BLaER1 (cell line): ENCODE measurements at regions not wholly inside any gene's neighbourhood (a gene's known extent, or its start where the extent isn't known, plus 50 kb on each side); places are given as distances from the start of the nearest gene placed in this dataset.

Source experiments
- H3K27ac ChIP-seq: shearing (Covaris generic); formaldehyde crosslinking; 2 replicates; pipeline ENCODE4 v1.8.1; 2022
- H3K27me3 ChIP-seq: shearing (Covaris generic); formaldehyde crosslinking; 2 replicates; pipeline ENCODE4 v1.8.1; 2022
- H3K36me3 ChIP-seq: shearing (Covaris generic); formaldehyde crosslinking; 2 replicates; pipeline ENCODE4 v1.8.1; 2022
- H3K4me1 ChIP-seq: shearing (Covaris generic); formaldehyde crosslinking; 2 replicates; pipeline ENCODE4 v1.8.1; 2022
- H3K4me2 ChIP-seq: shearing (Covaris generic); formaldehyde crosslinking; 2 replicates; pipeline ENCODE4 v1.8.1; 2022
- H3K4me3 ChIP-seq: shearing (Covaris generic); formaldehyde crosslinking; 2 replicates; pipeline ENCODE4 v1.8.1; 2022
- H3K9ac ChIP-seq: shearing (Covaris generic); formaldehyde crosslinking; 2 replicates; pipeline ENCODE4 v1.8.1; 2022
- H3K9me3 ChIP-seq: shearing (Covaris generic); formaldehyde crosslinking; 2 replicates; pipeline ENCODE4 v1.8.1; 2022
- H4K20me1 ChIP-seq: shearing (Covaris generic); formaldehyde crosslinking; 2 replicates; pipeline ENCODE4 v1.8.1; 2022
- Cebpa-rat ChIP-seq: shearing (Covaris generic); IDR thresholded peaks from 2 replicates; pipeline ENCODE4 v1.8.1; 2022

DNA sequence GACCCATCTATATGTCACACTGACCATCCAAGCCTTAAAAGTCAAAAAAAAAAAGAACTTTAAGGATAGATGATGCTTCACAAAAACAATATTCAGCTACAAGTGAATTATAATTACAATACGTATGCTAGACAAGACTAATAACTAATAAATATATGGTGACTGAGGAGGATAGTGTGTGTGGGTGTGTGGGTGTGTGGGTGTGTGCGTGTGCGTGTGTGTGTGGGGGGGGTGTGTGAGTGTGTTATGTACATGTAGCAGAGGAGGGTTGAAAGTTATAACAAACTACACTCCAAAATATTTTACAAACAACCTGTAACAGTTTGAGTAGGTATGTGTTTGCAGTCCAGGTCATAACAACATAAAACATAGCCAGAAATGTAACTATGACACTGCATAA is 159.2 kb upstream of the RBBP8 start:
- Histone ChIP-seq H4K20me1 (no peaks in the 10 kb centered on the region), H3K4me3 (no peak overlapping the region), H3K9ac (no peak overlapping the region), H3K9me3 (peaks cover 4% of the 10 kb centered on the region; the same call in 1 of the 2 replicates), H3K27me3 (no peaks in the 10 kb centered on the region), H3K4me2 (no peak overlapping the region), H3K36me3 (no peaks in the 10 kb centered on the region), H3K27ac (no peak overlapping the region), H3K4me1 (0 out of 2 replicates have a peak, but pooled peaks cover under 1% of the 10 kb centered on the region)
- no peak for TF ChIP-seq Cebpa-rat

DNA sequence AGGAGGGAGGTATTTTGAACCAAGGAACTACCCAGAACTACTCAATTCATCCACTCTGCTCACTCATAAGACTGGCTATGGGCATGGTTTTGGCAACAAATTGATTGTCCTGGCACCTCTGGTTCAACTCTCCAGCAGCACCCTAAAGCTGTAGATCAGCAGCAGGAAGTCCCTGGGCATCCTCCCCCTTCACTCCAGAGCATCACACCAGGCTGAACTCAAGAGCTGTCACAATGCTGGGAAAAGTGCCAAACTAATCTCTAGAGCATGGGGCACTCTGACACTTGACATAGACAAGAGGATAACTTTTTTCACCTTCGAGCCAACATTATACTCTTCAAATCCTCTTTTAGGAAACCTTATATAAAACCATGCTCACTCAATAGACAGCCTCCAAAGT is 154.1 kb upstream of the RBBP8 start:
- Histone ChIP-seq H3K9ac (no peak overlapping the region), H3K4me1 (0 out of 2 replicates have a peak, but pooled peaks cover 4% of the 10 kb centered on the region), H4K20me1 (no peaks in the 10 kb centered on the region), H3K9me3 (no peaks in the 10 kb centered on the region), H3K4me3 (no peak overlapping the region), H3K27ac (no peak overlapping the region), H3K4me2 (no peak overlapping the region), H3K36me3 (no peaks in the 10 kb centered on the region), H3K27me3 (no peaks in the 10 kb centered on the region)
- TF ChIP-seq Cebpa-rat, result no peak

DNA sequence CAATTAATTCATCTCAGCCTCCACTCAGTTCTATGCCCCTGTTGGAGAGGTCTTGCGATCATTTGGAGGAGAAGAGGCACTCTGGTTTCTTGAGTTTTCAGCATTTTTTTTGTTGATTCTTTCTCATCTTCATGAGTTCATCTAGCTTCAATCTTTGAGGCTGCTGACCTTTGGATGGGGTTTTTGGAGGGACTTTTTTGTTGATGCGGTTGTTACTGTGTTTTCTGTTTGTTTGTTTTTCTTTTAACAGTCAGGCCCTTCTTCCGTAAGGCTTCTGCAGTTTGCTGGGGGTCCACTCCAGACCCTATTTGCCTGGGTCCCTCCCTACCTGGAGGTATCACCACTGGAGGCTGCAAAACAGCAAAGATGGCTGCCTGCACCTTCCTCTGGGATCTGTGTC is 149.9 kb upstream of the RBBP8 start:
- Histone ChIP-seq H4K20me1 (no peaks in the 10 kb centered on the region), H3K4me2 (no peak overlapping the region), H3K36me3 (no peaks in the 10 kb centered on the region), H3K9me3 (no peaks in the 10 kb centered on the region), H3K9ac (no peak overlapping the region), H3K4me3 (no peak overlapping the region), H3K4me1 (0 out of 2 replicates have a peak, but pooled peaks cover 4% of the 10 kb centered on the region), H3K27me3 (no peaks in the 10 kb centered on the region), H3K27ac (no peak overlapping the region)
- TF ChIP-seq Cebpa-rat, result no peak

- H3K4me3 ChIP-seq, result no peak overlapping the region
- no peak overlapping the region for H3K4me2 ChIP-seq
- TF ChIP-seq Cebpa-rat, result no peak
- no peaks in the 10 kb centered on the region for H3K36me3 ChIP-seq
- H3K4me1 ChIP-seq, result 0 out of 2 replicates have a peak, but pooled peaks cover 4% of the 10 kb centered on the region
- no peaks in the 10 kb centered on the region for H3K9me3 ChIP-seq
- no peaks in the 10 kb centered on the region for H3K27me3 ChIP-seq
- no peak overlapping the region for H3K27ac ChIP-seq
- H3K9ac ChIP-seq, result no peak overlapping the region
- H4K20me1 ChIP-seq, result no peaks in the 10 kb centered on the region
These were observed 149.5 kb upstream of the RBBP8 start for GRCh38 chr18:22783662-22784076.

DNA sequence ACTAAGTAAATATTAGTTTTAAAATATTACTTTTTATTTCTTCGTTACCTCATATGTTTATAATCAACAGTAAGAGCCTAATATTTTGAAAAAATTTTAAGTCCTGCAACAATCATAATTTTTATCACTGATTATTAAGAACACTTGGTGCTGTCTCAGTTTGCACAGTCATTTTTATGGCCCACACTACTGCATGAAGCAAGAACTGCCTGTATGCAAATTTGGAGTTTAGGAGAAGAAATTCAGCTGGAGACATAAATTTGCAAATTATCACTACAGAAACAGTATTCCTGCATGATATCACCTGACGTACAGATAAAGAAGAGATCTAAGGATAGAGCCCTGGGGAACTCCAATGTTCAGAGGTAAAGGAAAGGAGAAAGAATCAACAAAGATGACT is 144.1 kb upstream of the RBBP8 start:
- no peaks in the 10 kb centered on the region for H3K4me1 ChIP-seq
- no peak for TF ChIP-seq Cebpa-rat
- H4K20me1 ChIP-seq, result no peaks in the 10 kb centered on the region
- no peaks in the 10 kb centered on the region for H3K27me3 ChIP-seq
- H3K27ac ChIP-seq, result no peak overlapping the region
- H3K9me3 ChIP-seq, result no peaks in the 10 kb centered on the region
- no peak overlapping the region for H3K4me3 ChIP-seq
- H3K36me3 ChIP-seq, result no peaks in the 10 kb centered on the region
- no peak overlapping the region for H3K9ac ChIP-seq
- no peak overlapping the region for H3K4me2 ChIP-seq

DNA sequence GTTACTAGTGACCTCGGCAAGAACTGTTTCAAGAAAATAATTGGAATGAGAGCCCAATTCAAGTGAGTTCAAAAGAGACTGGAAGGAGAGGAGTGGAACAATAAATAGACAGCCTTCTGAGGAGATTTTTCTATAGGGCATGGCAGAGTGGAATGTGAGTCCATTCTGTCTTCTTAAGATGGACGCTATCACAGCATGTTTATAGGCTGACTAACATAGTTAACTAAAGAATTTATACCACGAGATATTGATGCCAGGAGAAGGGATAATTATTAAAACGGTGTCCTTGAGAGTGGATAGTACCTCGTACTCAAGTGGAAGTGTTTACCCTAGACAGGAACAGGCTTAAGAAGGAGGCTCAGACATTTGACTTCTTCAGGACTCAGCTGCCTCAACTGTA is 143.5 kb upstream of the RBBP8 start:
- no peaks in the 10 kb centered on the region for H3K36me3 ChIP-seq
- no peaks in the 10 kb centered on the region for H3K9me3 ChIP-seq
- H3K4me1 ChIP-seq, result no peaks in the 10 kb centered on the region
- H3K9ac ChIP-seq, result no peak overlapping the region
- H4K20me1 ChIP-seq, result no peaks in the 10 kb centered on the region
- no peaks in the 10 kb centered on the region for H3K27me3 ChIP-seq
- no peak overlapping the region for H3K4me2 ChIP-seq
- no peak overlapping the region for H3K4me3 ChIP-seq
- no peak overlapping the region for H3K27ac ChIP-seq
- TF ChIP-seq Cebpa-rat, result no peak

DNA sequence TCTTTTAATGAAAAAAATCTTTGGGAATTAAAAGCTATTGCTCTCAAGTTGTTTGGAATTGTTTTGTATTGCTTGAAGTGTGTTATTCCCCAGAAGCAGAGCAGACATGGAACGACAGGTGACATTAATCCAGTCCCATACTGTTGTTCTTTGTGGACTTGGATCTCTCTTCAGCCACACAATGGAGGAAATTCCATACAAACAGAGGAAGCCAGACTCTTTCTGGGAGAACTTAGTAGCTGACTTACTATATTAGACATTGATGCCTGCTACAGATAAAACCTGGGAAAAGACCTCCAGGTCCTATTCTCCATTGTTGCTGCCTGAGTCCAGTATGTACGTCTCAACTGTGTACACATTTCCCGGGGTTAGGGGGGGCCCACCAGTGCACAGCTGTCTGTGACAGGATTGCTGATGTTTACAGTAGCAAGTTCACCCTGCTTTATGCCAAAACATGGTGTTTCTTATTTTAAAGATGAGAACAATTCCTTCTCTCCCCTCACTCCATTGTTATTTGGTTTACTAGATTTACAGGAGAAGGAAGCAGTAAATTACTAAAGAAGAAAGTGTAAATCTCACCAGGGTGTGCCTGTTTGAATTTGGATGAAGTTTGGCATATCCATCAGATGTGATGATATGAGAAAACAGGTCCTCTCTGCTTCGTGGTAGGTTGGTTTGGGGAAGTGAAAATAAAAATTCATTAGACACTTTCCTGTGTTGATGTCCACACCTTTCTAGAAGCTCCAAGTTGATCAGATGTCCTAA is 142.4 kb upstream of the RBBP8 start:
- no peaks in the 10 kb centered on the region for H3K27me3 ChIP-seq
- no peak overlapping the region for H3K4me3 ChIP-seq
- H3K36me3 ChIP-seq, result no peaks in the 10 kb centered on the region
- H3K4me1 ChIP-seq, result no peaks in the 10 kb centered on the region
- no peak for TF ChIP-seq Cebpa-rat
- H3K9ac ChIP-seq, result no peak overlapping the region
- H3K27ac ChIP-seq, result no peak overlapping the region
- no peak overlapping the region for H3K4me2 ChIP-seq
- H3K9me3 ChIP-seq, result no peaks in the 10 kb centered on the region
- H4K20me1 ChIP-seq, result no peaks in the 10 kb centered on the region

- H3K36me3 ChIP-seq, result no peaks in the 10 kb centered on the region
- H3K27ac ChIP-seq, result no peak overlapping the region
- no peak overlapping the region for H3K4me3 ChIP-seq
- H3K4me1 ChIP-seq, result no peaks in the 10 kb centered on the region
- H4K20me1 ChIP-seq, result no peaks in the 10 kb centered on the region
- TF ChIP-seq Cebpa-rat, result no peak
- no peaks in the 10 kb centered on the region for H3K9me3 ChIP-seq
- no peak overlapping the region for H3K9ac ChIP-seq
- no peak overlapping the region for H3K4me2 ChIP-seq
- no peaks in the 10 kb centered on the region for H3K27me3 ChIP-seq
These were observed 141.9 kb upstream of the RBBP8 start for GRCh38 chr18:22791310-22791610.

DNA sequence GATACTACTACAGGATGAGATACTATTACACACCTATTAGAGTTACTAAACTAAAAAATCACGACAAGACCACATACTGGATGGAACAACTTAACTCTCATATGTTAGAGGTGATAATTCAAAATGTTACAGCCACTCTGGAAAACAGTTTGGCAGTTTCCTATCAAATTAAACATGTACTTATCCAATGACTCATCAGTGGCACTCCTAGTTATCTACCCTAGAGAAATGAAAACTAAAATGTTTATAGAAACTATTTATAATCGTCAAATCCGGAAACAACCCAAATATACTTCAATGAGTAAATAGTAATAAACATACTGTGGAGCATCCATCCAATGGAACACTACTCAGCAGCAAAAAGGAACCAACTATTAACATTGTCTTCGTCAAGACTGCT is 137.0 kb upstream of the RBBP8 start:
- no peak overlapping the region for H3K4me3 ChIP-seq
- H3K4me2 ChIP-seq, result no peak overlapping the region
- no peaks in the 10 kb centered on the region for H3K36me3 ChIP-seq
- TF ChIP-seq Cebpa-rat, result no peak
- H4K20me1 ChIP-seq, result no peaks in the 10 kb centered on the region
- H3K9me3 ChIP-seq, result no peaks in the 10 kb centered on the region
- H3K9ac ChIP-seq, result no peak overlapping the region
- H3K27ac ChIP-seq, result no peak overlapping the region
- H3K4me1 ChIP-seq, result no peaks in the 10 kb centered on the region
- no peaks in the 10 kb centered on the region for H3K27me3 ChIP-seq

DNA sequence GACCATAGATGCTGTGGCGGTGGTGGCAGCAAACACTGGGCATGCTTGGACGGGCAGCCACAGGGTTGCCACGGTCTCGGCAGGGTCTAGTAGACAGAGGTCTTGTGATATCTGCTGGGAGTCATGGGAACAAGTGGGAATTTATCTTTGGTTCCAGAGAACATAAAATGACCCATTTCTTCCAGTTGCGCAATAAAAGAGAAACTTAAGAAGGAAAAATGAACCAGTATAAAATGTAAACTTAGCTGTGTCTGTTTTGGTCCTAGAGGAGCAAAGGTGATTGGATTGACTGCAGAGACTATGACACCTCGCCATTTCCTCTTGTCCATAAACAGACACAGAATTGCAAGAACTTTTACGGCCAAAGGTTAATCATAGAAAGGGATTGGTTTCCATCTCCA is 132.6 kb upstream of the RBBP8 start:
- Histone ChIP-seq H3K27me3 (no peaks in the 10 kb centered on the region), H3K27ac (no peak overlapping the region), H3K4me1 (no peaks in the 10 kb centered on the region), H4K20me1 (no peaks in the 10 kb centered on the region), H3K9me3 (no peaks in the 10 kb centered on the region), H3K36me3 (no peaks in the 10 kb centered on the region), H3K4me3 (no peak overlapping the region), H3K9ac (no peak overlapping the region), H3K4me2 (no peak overlapping the region)
- peak; percentile 92 for TF ChIP-seq Cebpa-rat
